H1 (cell line): ENCODE measurements at regions not wholly inside any gene's neighbourhood (a gene's known extent, or its start where the extent isn't known, plus 50 kb on each side); places are given as distances from the start of the nearest gene placed in this dataset.

Source experiments
- CEBPB ChIP-seq: IDR thresholded peaks from 2 replicates; pipeline ENCODE4 v1.6.1; 2012; ENCODE audit warnings: low read depth, low read length
- CHD2 ChIP-seq: IDR thresholded peaks from 2 replicates; pipeline ENCODE4 v1.6.1; 2012; ENCODE audit warnings: low read length, improper control_type of control experiment
- CREB1 ChIP-seq: IDR thresholded peaks from 2 replicates; pipeline ENCODE4 v1.6.1; 2012; ENCODE audit warnings: inconsistent platforms
- EZH2 ChIP-seq: fragments of 200-600 bp; sonication (generic); IDR thresholded peaks from 2 replicates; pipeline ENCODE4 v1.7.1; 2012; ENCODE audit warnings: low read depth, mild to moderate bottlenecking, moderate library complexity, low read length, inconsistent platforms; ENCODE audit not compliant: severe bottlenecking
- GABPA ChIP-seq: IDR thresholded peaks from 2 replicates; pipeline ENCODE4 v1.6.1; 2011; ENCODE audit warnings: mild to moderate bottlenecking, low read length, moderate library complexity, borderline replicate concordance; ENCODE audit not compliant: insufficient read depth
- MAX ChIP-seq: IDR thresholded peaks from 2 replicates; pipeline ENCODE4 v1.6.1; 2012; ENCODE audit warnings: inconsistent platforms
- PHF8 ChIP-seq: fragments of 200-600 bp; sonication (generic); conservative IDR thresholded peaks from 2 replicates; pipeline ENCODE4 v1.7.1; 2012; ENCODE audit warnings: low read depth, mild to moderate bottlenecking, inconsistent platforms, low read length, moderate library complexity
- RFX5 ChIP-seq: IDR thresholded peaks from 2 replicates; pipeline ENCODE4 v1.6.1; 2011; ENCODE audit warnings: low read depth, low read length, improper control_type of control experiment, borderline replicate concordance
- SIN3A ChIP-seq, 2 experiments: IDR thresholded peaks in 1 of 2; conservative IDR thresholded peaks in 1 of 2; 2 replicates each; pipeline ENCODE4 v1.6.1; 2011 to 2012; ENCODE audit warnings: low read length in 2 of 2, improper control_type of control experiment in 1 of 2, low read depth in 1 of 2, mild to moderate bottlenecking in 1 of 2
- YY1 ChIP-seq: IDR thresholded peaks from 2 replicates; pipeline ENCODE4 v1.6.1; 2011; ENCODE audit warnings: low read depth, mild to moderate bottlenecking, low read length
- TF ChIP-seq, protein P1 (sequence below), 3 experiments: IDR thresholded peaks; 1 replicate in 2 of 3; 2 replicates in 1 of 3; pipeline versions ENCODE4 v1.5.1 to v1.6.1; 2011; ENCODE audit warnings: low read length in 3 of 3, mild to moderate bottlenecking in 3 of 3, inconsistent platforms in 2 of 3, low read depth in 1 of 3, moderate library complexity in 1 of 3; ENCODE audit not compliant: insufficient read depth in 1 of 3; ENCODE audit errors: control extremely low read depth in 1 of 3

GRCh38 chrX:110512341-110512740 lies 153.7 kb downstream of the RTL9 start:
- TF ChIP-seq PHF8 (no peak), CHD2 (no peak), CREB1 (no peak), RFX5 (no peak), YY1 (no peak), GABPA (no peak), EZH2 (no peak), SIN3A (conservative IDR thresholded peaks at IDR 0.05 in 1 of 2, IDR thresholded peaks at IDR 0.05 in 1 of 2; ENCODE audit: low read depth in 1 of 2, low read length in 2 of 2) (no peak), MAX (no peak), CEBPB (no peak)
- TF ChIP-seq, protein P1, sequence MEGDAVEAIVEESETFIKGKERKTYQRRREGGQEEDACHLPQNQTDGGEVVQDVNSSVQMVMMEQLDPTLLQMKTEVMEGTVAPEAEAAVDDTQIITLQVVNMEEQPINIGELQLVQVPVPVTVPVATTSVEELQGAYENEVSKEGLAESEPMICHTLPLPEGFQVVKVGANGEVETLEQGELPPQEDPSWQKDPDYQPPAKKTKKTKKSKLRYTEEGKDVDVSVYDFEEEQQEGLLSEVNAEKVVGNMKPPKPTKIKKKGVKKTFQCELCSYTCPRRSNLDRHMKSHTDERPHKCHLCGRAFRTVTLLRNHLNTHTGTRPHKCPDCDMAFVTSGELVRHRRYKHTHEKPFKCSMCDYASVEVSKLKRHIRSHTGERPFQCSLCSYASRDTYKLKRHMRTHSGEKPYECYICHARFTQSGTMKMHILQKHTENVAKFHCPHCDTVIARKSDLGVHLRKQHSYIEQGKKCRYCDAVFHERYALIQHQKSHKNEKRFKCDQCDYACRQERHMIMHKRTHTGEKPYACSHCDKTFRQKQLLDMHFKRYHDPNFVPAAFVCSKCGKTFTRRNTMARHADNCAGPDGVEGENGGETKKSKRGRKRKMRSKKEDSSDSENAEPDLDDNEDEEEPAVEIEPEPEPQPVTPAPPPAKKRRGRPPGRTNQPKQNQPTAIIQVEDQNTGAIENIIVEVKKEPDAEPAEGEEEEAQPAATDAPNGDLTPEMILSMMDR (IDR thresholded peaks at IDR 0.05; ENCODE audit: control extremely low read depth in 1 of 3, insufficient read depth in 1 of 3, low read depth in 1 of 3, low read length in 3 of 3), result no peak
